ENCODE measurements at regions not wholly inside any gene's neighbourhood (a gene's known extent, or its start where the extent isn't known, plus 50 kb on each side); places are given as distances from the start of the nearest gene placed in this dataset.

DNA sequence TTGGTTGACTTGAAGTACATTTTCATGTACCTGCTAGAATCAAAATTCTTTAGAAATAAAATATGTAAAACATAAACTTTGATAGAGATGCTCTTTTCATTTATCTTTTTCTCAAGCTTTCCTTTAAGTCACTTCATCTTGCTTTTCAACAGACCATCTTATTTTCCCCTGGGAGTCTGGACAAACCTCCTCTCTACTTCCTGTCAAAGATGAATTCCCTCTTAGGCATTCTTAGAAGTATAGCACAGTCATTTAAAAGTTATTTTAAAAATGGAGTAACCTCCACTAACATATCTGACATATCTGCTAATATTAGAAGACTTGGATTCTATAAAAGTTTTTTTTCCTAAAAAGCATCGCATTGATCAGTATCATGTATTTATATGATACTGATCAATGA, 84.8 kb upstream of the PAX6 start:
- no peak for ATAC-seq
- intact Hi-C loops (cut with DNase I): no loop called here

DNA sequence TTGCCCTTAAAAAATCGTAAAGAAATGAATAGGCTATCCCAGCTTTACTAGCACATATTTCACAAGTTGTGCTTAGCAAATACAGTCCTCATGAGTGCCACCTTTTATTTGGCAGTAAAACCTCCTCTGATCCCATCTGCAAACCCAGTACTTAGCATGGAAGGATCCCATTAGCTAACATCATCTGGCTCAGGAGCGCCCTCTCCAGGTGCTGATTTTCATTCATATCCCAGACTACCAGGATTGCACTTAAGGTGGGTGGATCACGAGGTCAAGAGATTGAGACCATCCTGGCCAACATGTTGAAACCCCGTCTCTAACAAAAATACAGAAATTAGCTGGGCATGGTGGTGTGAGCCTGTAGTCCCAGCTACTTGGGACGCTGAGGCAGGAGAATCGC, 76.1 kb upstream of the PAX6 start:
- TF ChIP-seq, protein P1, sequence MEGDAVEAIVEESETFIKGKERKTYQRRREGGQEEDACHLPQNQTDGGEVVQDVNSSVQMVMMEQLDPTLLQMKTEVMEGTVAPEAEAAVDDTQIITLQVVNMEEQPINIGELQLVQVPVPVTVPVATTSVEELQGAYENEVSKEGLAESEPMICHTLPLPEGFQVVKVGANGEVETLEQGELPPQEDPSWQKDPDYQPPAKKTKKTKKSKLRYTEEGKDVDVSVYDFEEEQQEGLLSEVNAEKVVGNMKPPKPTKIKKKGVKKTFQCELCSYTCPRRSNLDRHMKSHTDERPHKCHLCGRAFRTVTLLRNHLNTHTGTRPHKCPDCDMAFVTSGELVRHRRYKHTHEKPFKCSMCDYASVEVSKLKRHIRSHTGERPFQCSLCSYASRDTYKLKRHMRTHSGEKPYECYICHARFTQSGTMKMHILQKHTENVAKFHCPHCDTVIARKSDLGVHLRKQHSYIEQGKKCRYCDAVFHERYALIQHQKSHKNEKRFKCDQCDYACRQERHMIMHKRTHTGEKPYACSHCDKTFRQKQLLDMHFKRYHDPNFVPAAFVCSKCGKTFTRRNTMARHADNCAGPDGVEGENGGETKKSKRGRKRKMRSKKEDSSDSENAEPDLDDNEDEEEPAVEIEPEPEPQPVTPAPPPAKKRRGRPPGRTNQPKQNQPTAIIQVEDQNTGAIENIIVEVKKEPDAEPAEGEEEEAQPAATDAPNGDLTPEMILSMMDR (IDR thresholded peaks at IDR 0.05): no peak
- no peak overlapping the region for H3K27ac ChIP-seq
- H3K4me1 ChIP-seq: no peaks in the 10 kb centered on the region
- peaks cover 3 to 34% of the 10 kb centered on the region in 2 donors for H3K27me3 ChIP-seq
- no peak overlapping the region for H3K4me3 ChIP-seq
- DNase-seq: no peak
- intact Hi-C loops (cut with DNase I): no loop called here
- ATAC-seq: no peak
- no peaks in the 10 kb centered on the region for H3K36me3 ChIP-seq
- H3K9me3 ChIP-seq: no peaks in the 10 kb centered on the region

More for the DNA sequence above, 84.8 kb upstream of the PAX6 start:
- DNase-seq: no peak
- H3K4me3 ChIP-seq: no peak overlapping the region
- no peak overlapping the region for H3K27ac ChIP-seq
- TF ChIP-seq, protein P1 (IDR thresholded peaks at IDR 0.05): no peak
- H3K9me3 ChIP-seq: no peaks in the 10 kb centered on the region
- H3K4me1 ChIP-seq: no peaks in the 10 kb centered on the region
- H3K36me3 ChIP-seq: no peaks in the 10 kb centered on the region
- H3K27me3 ChIP-seq: no peaks in the 10 kb centered on the region

DNA sequence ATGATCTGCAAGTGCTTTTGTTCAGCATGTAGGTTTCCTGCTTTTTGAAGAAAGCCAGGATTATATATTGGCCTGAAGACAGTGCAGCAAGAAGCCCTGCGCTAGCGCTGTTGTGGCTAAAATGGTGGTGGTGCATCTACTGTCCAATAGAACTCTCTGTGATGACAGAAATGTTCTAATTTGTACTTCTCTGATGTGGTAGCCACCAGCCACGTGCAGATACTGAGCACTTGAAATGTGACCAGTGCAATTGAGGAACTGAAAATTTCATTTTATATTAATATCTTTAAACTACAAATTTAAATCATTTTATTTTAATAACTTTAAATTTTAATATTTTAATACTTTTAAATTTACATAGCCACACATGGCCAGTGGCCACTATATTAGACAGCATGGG, 73.0 kb upstream of the PAX6 start:
- TF ChIP-seq, protein P1 (IDR thresholded peaks at IDR 0.05): no peak
- no peaks in the 10 kb centered on the region for H3K36me3 ChIP-seq
- ATAC-seq: no peak
- no peaks in the 10 kb centered on the region for H3K4me1 ChIP-seq
- H3K27me3 ChIP-seq: peaks cover 3 to 43% of the 10 kb centered on the region in 2 donors
- DNase-seq: no peak
- intact Hi-C loops (cut with DNase I): no loop called here
- no peak overlapping the region for H3K27ac ChIP-seq
- H3K4me3 ChIP-seq: no peak overlapping the region
- no peaks in the 10 kb centered on the region for H3K9me3 ChIP-seq

DNA sequence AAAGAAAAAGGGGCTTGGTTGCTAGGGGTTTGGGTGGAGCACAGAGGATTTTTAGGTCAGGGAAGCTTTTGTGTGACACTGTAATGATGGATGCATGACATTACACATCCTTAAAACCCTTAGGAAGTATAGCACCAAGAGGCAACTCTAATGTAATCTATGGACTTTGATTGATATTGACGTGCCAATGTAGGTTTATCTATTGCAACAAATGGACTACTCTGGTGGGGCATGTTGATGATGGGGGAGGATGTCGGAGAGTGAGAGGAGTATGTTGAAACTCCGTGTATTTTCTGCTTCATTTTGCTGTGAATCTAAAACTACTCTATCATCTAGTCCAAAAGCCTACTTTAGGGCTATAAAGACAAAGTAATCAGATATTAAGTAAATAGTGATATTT, 72.3 kb upstream of the PAX6 start:
- Histone ChIP-seq H3K4me1 (no peaks in the 10 kb centered on the region), H3K9me3 (no peaks in the 10 kb centered on the region), H3K4me3 (no peak overlapping the region), H3K27me3 (peaks cover 3 to 48% of the 10 kb centered on the region in 2 donors), H3K36me3 (no peaks in the 10 kb centered on the region), H3K27ac (no peak overlapping the region)
- TF ChIP-seq, protein P1 (IDR thresholded peaks at IDR 0.05): no peak
- no peak for ATAC-seq
- intact Hi-C loops (cut with DNase I): no loop called here
- no peak for DNase-seq

DNA sequence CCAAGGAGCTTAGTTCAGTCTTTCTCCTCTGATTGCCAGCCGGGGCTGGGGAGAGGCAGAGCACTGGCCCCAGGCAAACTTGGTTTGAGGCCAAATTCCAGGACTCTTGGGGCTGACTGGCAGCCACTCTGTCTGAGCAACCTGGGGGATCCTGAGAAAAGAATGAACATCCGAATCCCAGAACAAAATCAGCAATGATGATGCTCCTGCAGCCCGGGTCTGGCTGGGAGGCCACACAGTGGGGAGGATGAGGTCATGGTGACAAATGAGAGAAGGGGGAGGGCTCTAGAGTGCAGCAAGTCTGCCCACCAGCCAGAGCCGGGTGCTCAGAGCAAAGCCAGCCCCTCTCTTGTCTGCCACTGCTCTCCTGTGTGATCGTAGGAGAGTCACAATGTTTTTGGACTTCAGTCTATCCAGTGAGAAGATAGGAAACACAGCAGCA, 71.8 kb upstream of the PAX6 start:
- DNase-seq (no peak), ATAC-seq (no peak)

More for the DNA sequence above, 71.8 kb upstream of the PAX6 start:
- H3K4me1 ChIP-seq: no peaks in the 10 kb centered on the region
- H3K27ac ChIP-seq: no peak overlapping the region
- intact Hi-C loops (cut with DNase I): no loop called here
- TF ChIP-seq, protein P1 (IDR thresholded peaks at IDR 0.05): no peak
- H3K36me3 ChIP-seq: no peaks in the 10 kb centered on the region
- no peak overlapping the region for H3K4me3 ChIP-seq
- H3K27me3 ChIP-seq: peaks cover 3 to 48% of the 10 kb centered on the region in 2 donors
- no peaks in the 10 kb centered on the region for H3K9me3 ChIP-seq
